ENCODE measurements at regions not wholly inside any gene's neighbourhood (a gene's known extent, or its start where the extent isn't known, plus 50 kb on each side); places are given as distances from the start of the nearest gene placed in this dataset.

DNA sequence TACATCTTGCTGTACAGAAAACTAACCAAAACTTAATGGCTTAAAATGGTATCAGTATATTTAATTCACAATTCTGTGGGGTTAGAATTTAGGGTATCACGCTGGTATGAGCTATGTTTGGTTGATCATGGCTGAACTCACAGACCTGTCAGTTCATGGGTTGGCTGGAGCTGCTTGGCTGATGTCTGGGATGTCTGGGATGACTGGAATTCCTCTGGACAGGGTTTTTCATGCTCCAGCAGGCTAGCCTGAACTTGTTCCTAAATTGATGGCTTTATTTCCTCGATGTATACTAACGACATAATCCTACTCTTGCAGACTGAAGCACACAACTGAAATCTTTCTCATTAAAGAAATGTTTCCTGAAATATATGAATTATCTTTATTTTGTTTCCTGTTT is 338.9 kb upstream of the GBE1 start:
- no peaks in the 10 kb centered on the region for H3K4me1 Mint-ChIP-seq
- no peaks in the 10 kb centered on the region for H3K27me3 Mint-ChIP-seq
- H3K4me3 Mint-ChIP-seq, result no peak overlapping the region
- no peaks in the 10 kb centered on the region for H3K9me3 Mint-ChIP-seq
- H3K36me3 Mint-ChIP-seq, result no peaks in the 10 kb centered on the region
- H3K27ac Mint-ChIP-seq, result no peak overlapping the region

DNA sequence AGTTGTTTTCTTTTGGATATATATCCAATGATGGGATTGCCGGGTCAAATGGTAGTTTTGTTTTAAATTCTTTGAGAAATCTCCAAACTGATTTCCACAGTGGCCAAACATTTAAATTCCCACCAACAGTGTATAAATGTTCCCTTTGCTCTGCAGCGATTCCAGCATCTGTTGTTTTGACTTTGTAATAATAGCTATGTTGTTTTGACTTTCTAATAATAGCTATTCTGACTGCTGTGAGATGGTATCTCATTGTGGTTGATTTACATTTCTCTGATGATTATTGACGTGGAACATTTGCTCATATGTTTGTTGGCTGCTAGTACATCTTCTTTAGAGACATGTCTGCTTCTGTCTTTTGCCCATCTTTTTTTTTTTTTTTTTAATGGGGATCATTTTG is 332.2 kb upstream of the GBE1 start:
- Mint-ChIP-seq H3K4me1 (no peaks in the 10 kb centered on the region), H3K36me3 (no peaks in the 10 kb centered on the region), H3K4me3 (no peak overlapping the region), H3K27me3 (no peaks in the 10 kb centered on the region), H3K9me3 (peaks cover 0 to 7% (median 3%) of the 10 kb centered on the region in 3 donors), H3K27ac (no peak overlapping the region)

DNA sequence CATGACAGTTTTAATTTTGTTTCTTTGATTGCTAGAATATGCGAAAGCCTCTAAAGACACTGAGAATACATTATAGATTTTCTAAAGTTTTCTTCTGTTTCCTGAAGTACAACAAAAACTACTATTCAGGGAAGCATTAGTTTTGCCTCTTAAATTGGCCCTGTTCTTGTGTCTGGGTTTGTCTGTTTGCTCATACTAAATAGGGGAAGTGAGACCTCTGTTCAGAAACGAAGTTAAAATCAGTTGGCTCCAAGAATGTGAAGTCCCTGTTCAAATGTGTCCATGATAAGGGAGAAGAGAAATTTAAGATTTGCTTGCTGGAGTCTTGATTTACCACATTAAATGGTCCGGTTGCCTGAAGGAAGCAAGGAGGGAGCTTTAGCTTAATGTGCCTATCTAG is 327.3 kb upstream of the GBE1 start:
- Mint-ChIP-seq H3K36me3 (no peaks in the 10 kb centered on the region), H3K27me3 (no peaks in the 10 kb centered on the region), H3K4me3 (no peak overlapping the region), H3K27ac (no peak overlapping the region), H3K4me1 (no peaks in the 10 kb centered on the region), H3K9me3 (peaks cover 0 to 5% (median 3%) of the 10 kb centered on the region in 3 donors)

DNA sequence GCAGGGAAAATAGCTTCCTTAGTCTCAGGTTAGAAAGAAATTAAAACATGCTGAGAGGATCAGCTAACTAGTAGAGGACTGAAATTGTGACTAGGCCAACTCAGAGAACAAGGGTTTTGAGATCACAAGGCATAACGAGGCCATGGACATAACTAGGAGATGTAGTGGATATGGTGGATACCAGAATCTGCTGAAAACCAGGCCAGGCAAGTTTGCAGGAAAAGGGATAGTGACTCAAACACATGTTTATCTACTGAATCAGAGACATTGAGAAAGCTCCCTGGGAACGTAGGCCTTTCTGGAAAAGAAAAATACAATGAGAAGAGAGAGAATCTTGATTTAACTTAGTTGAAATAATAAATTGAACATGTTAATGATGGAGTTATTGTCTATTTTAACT is 326.5 kb upstream of the GBE1 start:
- Mint-ChIP-seq H3K4me1 (no peaks in the 10 kb centered on the region), H3K9me3 (no peaks in the 10 kb centered on the region), H3K27ac (no peak overlapping the region), H3K27me3 (no peaks in the 10 kb centered on the region), H3K36me3 (no peaks in the 10 kb centered on the region), H3K4me3 (no peak overlapping the region)

DNA sequence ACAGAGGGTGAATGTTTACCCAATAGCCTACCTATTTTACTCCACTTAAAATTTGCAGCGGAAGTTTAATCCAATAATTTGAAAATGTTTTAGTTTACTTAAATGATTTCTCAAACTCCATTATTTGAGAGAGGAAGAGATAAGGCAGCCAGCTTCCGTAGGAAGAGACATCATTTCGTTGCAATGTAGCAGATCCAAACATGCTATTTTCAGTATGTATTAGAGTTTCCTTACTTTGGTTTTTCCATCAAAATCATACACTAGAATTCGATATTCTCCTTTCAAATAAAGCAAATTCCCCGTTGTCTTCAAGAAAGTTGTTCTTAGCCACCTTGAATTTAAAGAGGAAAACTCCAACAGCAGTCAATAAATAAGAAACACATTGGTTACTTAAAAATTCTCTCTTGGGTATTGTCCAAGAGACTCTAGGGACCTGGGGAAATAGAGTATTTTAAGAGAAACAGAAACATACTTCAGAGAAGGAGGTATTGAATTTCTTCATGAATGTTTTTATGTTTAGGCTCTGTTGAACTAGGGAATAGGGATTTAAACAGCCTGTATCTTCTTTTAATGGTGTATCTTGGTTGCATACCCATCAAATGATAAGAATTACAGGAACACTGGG is 324.5 kb upstream of the GBE1 start:
- Mint-ChIP-seq H3K27ac (no peak overlapping the region), H3K4me3 (no peak overlapping the region), H3K27me3 (no peaks in the 10 kb centered on the region), H3K9me3 (no peaks in the 10 kb centered on the region), H3K36me3 (no peaks in the 10 kb centered on the region), H3K4me1 (no peaks in the 10 kb centered on the region)

DNA sequence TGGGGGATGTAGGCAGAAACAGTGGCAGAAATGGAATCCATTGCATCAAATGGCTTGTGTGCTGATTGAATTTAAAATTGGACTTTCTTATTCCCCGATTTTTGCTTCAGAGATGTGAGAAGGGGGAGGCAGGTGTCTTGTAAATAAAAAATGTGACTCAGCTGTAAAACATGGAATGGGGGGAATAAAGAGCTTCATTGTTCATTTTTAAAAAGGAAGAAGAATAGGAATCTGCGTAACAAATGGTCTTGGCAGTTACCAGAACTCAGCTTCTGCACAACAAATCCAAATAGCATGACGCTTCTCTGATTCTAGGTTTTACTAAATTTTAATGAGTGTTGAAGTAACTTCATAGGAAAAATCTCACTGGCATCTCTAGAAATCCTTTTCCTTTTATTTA is 323.9 kb upstream of the GBE1 start:
- H3K27ac Mint-ChIP-seq, result no peak overlapping the region
- H3K9me3 Mint-ChIP-seq, result no peaks in the 10 kb centered on the region
- H3K4me1 Mint-ChIP-seq, result no peaks in the 10 kb centered on the region
- H3K4me3 Mint-ChIP-seq, result no peak overlapping the region
- H3K27me3 Mint-ChIP-seq, result no peaks in the 10 kb centered on the region
- no peaks in the 10 kb centered on the region for H3K36me3 Mint-ChIP-seq

DNA sequence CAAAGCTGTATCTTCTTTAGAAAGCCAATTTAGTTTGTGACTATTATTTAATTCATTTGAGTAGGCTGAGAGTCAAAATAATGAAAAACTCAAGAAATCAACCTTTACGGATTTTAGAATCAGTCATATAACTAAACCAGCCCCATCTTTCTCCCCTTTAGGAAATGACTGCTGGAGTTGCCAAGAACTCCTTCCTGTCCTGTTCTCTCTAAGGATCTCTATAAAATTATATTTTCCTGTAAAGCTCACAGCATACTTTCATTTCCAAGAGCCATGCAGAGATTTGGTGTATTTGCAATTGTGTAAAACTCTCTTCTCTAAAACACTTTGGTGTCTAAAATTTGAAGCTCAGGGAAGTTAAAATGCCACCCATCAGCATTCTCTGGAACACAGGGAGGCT is 323.4 kb upstream of the GBE1 start:
- Mint-ChIP-seq H3K4me3 (no peak overlapping the region), H3K9me3 (no peaks in the 10 kb centered on the region), H3K36me3 (no peaks in the 10 kb centered on the region), H3K27ac (no peak overlapping the region), H3K4me1 (no peaks in the 10 kb centered on the region), H3K27me3 (no peaks in the 10 kb centered on the region)

DNA sequence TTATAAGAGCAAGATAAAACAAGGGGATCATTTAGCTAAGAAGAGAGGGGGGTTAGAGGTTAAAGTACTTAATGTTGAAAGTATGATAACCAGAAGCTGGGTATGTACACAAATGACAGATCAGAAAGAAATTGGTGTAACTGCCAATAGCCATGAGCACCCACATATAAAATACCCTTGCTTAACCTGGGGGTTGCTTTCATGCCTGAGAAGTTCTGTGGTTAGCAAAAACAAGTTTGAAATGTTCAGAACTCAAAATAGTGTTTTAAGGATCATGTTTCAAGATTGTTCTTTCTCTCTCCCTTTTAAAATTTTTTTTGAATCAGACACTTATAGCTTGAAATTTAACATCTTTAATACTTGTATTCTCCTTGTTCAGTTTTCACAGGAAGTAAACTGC is 321.4 kb upstream of the GBE1 start:
- Mint-ChIP-seq H3K27ac (no peak overlapping the region), H3K9me3 (no peaks in the 10 kb centered on the region), H3K36me3 (no peaks in the 10 kb centered on the region), H3K27me3 (no peaks in the 10 kb centered on the region), H3K4me1 (no peaks in the 10 kb centered on the region), H3K4me3 (no peak overlapping the region)

DNA sequence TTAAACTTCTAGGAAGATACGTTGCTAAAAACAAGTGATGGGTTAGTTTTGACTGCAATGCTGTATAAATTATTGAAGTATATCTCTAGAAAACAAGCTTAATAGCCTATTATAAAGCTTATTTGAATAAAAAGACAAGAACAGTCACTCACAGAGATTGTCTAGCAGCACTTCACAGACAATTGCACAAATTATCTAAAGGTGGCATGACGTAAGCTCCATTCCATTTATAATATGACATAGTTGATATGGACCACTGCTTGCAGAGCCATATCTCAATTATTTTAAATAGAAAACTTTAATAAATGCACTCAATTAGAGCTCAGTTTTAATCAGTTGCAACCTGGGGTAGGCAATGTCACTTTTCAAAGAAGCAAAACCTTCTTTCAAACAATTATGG is 319.9 kb upstream of the GBE1 start:
- no peaks in the 10 kb centered on the region for H3K27me3 Mint-ChIP-seq
- no peak overlapping the region for H3K27ac Mint-ChIP-seq
- no peak overlapping the region for H3K4me3 Mint-ChIP-seq
- H3K9me3 Mint-ChIP-seq, result no peaks in the 10 kb centered on the region
- no peaks in the 10 kb centered on the region for H3K4me1 Mint-ChIP-seq
- no peaks in the 10 kb centered on the region for H3K36me3 Mint-ChIP-seq

DNA sequence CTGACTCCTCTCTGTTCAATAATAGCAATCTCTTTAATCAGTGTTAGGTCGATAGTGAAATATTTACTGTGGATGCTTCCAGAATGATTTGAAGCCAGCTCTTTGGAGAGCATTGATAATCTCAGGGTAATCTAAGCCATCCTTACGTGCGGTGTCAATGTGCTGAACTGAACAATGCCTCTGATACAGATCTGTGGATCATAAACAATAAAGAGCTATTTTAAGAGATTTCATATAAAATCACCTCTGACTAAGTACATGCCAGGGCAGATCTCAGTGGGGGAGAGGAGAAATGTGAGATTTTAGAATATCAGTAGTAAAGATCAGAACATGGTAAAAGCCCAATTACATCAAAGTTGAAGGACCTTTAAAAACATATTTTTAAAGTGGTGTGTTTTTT is 319.3 kb upstream of the GBE1 start:
- Mint-ChIP-seq H3K27ac (no peak overlapping the region), H3K4me1 (no peaks in the 10 kb centered on the region), H3K36me3 (no peaks in the 10 kb centered on the region), H3K9me3 (no peaks in the 10 kb centered on the region), H3K27me3 (no peaks in the 10 kb centered on the region), H3K4me3 (no peak overlapping the region)

DNA sequence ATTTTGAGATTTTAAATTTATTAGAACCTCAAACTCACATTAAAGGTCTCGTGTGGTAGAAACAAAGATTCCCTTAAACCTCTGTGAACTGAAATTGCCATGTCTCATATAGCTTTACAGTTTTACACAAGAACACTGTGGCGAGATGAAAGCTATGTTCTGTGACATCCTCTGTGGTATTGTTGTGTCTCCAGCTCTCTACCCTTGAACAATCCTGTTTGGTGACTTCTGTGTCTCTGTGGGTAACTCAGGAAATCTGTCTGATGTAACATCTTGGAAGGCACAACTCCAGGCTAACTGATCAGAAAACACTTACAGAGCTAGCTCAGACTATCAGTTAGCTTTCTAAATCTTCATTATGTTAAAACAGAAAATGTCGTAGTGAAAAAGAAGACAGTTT is 318.8 kb upstream of the GBE1 start:
- no peaks in the 10 kb centered on the region for H3K4me1 Mint-ChIP-seq
- H3K27ac Mint-ChIP-seq, result no peak overlapping the region
- H3K27me3 Mint-ChIP-seq, result no peaks in the 10 kb centered on the region
- no peak overlapping the region for H3K4me3 Mint-ChIP-seq
- H3K36me3 Mint-ChIP-seq, result no peaks in the 10 kb centered on the region
- peaks cover 0 to 2% (median 0%) of the 10 kb centered on the region in 3 donors for H3K9me3 Mint-ChIP-seq

DNA sequence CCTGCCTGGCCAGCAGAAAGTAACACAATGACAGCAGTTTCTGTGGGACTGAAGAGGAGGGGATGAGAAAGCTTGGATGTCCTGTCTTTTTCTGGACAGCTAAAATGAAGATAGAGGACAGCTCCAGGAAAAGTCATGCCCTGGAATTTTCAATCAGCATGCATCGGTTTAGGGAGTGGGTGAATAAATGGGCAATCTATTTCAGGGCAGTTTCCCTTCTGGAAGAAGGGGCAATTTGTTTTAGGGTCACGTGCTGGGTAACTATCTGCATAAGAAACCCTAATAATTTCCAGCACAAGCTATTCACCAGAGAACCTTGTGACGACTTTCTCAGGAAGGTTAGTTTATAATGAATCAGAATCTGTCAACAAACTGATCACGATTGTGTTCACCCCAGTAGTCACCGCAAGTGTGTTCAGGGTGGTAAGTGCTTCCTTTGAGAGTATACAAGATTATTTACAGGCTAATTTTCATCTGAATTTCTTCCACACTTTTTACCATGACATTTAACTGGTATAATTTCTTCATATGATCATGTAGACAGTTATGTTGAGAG is 318.0 kb upstream of the GBE1 start:
- H3K36me3 Mint-ChIP-seq, result no peaks in the 10 kb centered on the region
- peaks cover 0 to 2% (median 0%) of the 10 kb centered on the region in 3 donors for H3K9me3 Mint-ChIP-seq
- no peak overlapping the region for H3K4me3 Mint-ChIP-seq
- H3K4me1 Mint-ChIP-seq, result no peaks in the 10 kb centered on the region
- no peak overlapping the region for H3K27ac Mint-ChIP-seq
- H3K27me3 Mint-ChIP-seq, result no peaks in the 10 kb centered on the region

DNA sequence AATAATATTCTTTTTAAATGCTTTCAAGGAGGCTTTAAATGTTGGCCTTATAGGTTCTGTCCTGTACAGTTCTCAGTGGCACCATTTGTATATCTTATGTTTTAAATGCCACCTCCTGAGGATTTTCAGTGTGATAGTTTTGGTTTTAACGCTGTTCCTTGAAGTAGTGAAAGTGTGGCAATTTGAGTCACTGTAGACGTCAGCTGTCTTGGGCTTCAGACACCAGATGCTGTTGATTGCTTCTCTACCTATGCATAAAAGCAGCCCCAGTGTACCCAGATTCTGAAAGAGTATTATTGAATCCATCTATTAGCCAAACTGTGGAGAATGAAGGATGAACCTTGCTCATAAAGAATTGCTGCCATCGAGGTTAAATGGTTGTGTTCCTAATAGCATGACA is 316.8 kb upstream of the GBE1 start:
- peaks cover 0 to 2% (median 0%) of the 10 kb centered on the region in 3 donors for H3K9me3 Mint-ChIP-seq

DNA sequence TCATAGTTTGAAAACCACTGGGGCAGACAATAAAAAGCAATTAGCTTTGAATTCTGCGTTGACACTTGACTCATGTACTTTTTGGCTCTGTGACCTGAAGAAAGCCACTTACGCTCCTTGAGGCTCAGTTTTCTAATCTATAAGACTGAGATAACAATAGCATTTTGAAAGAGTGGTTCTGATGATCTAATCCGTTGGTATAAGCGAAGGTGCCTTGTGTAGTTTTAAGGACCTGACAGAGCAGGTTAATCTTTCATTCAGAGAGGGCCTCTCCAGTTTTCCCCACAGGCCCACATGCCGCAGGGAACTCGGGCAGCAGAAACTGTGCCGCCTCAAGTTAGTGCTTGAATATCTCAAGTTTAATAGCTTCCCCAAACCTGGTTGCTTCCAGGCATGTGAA is 306.0 kb upstream of the GBE1 start:
- Mint-ChIP-seq H3K4me3 (no peak overlapping the region), H3K9me3 (peaks cover 0 to 3% (median 0%) of the 10 kb centered on the region in 3 donors), H3K27ac (no peak overlapping the region), H3K36me3 (no peaks in the 10 kb centered on the region), H3K27me3 (no peaks in the 10 kb centered on the region), H3K4me1 (no peaks in the 10 kb centered on the region)

More for the DNA sequence above, 316.8 kb upstream of the GBE1 start:
- Mint-ChIP-seq H3K4me3 (no peak overlapping the region), H3K4me1 (no peaks in the 10 kb centered on the region), H3K27ac (no peak overlapping the region), H3K27me3 (no peaks in the 10 kb centered on the region), H3K36me3 (no peaks in the 10 kb centered on the region)

DNA sequence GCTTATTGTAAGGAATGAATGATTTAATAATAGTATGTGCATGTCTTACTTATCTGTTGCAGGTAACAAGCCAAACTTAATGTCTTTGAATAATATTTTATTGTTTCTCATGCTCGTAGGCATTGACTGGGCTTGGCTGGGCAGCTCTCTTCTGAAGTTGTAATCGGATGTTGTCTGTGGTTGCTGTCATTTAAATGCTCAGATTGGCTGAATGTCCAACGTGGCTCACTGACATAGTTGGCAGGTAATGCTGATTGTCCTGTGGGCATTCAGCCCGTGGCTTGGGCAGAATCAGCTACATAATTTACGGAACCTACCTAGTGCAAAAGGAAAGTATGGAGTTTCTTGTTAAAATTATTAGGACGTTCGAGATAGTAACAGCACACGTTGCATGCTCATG is 297.4 kb upstream of the GBE1 start:
- no peak overlapping the region for H3K27ac Mint-ChIP-seq
- H3K27me3 Mint-ChIP-seq, result no peaks in the 10 kb centered on the region
- H3K4me1 Mint-ChIP-seq, result no peaks in the 10 kb centered on the region
- no peaks in the 10 kb centered on the region for H3K36me3 Mint-ChIP-seq
- H3K9me3 Mint-ChIP-seq, result peaks cover 2 to 4% (median 2%) of the 10 kb centered on the region in 3 donors
- H3K4me3 Mint-ChIP-seq, result no peak overlapping the region

DNA sequence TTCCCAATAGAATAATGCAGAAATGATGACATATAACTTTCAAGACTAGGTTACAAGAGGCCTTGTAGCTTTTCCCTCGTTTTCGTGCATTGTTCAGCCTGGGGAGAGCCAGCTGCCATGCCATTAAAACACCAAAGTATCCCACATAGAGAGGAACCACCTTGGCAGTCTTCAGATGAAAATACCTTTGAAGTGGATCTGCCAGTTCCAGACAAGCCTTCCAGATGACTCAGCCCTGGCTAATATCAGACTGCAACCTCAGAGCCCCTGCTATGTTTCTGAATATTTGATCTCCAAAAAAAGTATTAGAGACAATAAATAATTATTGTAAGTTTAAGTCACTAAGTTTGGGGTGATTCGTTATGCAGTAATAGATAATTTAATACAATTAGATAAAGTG is 294.3 kb upstream of the GBE1 start:
- no peaks in the 10 kb centered on the region for H3K27me3 Mint-ChIP-seq
- H3K36me3 Mint-ChIP-seq, result no peaks in the 10 kb centered on the region
- peaks cover 0 to 2% (median 2%) of the 10 kb centered on the region in 3 donors for H3K9me3 Mint-ChIP-seq
- no peak overlapping the region for H3K4me3 Mint-ChIP-seq
- H3K27ac Mint-ChIP-seq, result no peak overlapping the region
- no peaks in the 10 kb centered on the region for H3K4me1 Mint-ChIP-seq
